Suprapubic skin (tissue), 3 donors: ENCODE measurements at regions not wholly inside any gene's neighbourhood (a gene's known extent, or its start where the extent isn't known, plus 50 kb on each side); places are given as distances from the start of the nearest gene placed in this dataset.

ENCODE experiments used
- CTCF ChIP-seq, 2 donors: fragments of 200-600 bp in 1 of 2; fragments of 450-650 bp in 1 of 2; sonication (generic) in 1 of 2; IDR thresholded peaks; one replicate each; pipeline ENCODE4 v1.5.1; 2016 to 2019; ENCODE audit warnings: antibody characterized with exemption in 2 of 2, mild to moderate bottlenecking in 1 of 2, moderate library complexity in 1 of 2
- POLR2A ChIP-seq, 2 donors: fragments of 450-650 bp; IDR thresholded peaks; one replicate each; pipeline ENCODE4 v1.6.1; 2017; ENCODE audit warnings: antibody characterized with exemption in 2 of 2, mild to moderate bottlenecking in 2 of 2, moderate library complexity in 2 of 2

- no peak for TF ChIP-seq CTCF (IDR thresholded peaks at IDR 0.05)
- TF ChIP-seq POLR2A (IDR thresholded peaks at IDR 0.05): no peak
Measured at GRCh38 chr2:236977063-236977851, 108.4 kb upstream of the COPS8 start.
